ENCODE measurements at regions not wholly inside any gene's neighbourhood (a gene's known extent, or its start where the extent isn't known, plus 50 kb on each side); places are given as distances from the start of the nearest gene placed in this dataset.

DNA sequence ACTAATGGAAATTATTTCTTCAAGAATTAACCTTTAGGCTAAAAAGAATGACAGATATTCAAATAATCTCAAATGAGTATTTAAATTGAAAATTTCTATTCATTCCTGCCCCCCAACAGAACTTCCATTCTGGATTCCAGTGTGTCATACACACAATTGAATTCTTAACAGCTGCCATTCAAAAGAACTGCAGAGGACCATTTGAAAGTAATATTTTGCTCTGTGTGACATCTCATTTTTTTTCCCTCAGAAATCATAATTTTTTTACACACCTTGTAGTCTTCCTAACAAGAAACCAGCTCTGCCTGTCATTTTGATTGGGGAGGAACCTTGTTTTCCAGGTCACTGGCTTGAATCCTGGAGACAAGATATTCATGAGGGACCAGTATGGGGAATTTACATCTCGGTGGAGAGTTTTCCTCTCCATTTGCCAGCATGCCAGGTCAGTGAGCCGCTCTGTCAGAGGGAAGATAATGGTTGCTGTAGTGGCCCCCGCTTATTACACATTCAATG is 358.7 kb upstream of the ITGA1 start:
- intact Hi-C loops (cut with micrococcal nuclease; ENCODE audit: unreplicated experiment), result no loop called here
- no peak for ATAC-seq
- ChIA-PET SMC1A (ENCODE audit: uncharacterized antibody, unreplicated experiment) (no interaction called here), CTCF (no interaction called here), POLR2A (no interaction called here), RAD21 (ENCODE audit: unreplicated experiment) (no interaction called here)
- no peak for TF ChIP-seq RELA (IDR thresholded peaks at IDR 0.05; ENCODE audit: borderline replicate concordance, partially characterized antibody)
- TF ChIP-seq RCOR1 (conservative IDR thresholded peaks at IDR 0.05; ENCODE audit: low read depth, low read length), result no peak
- no peak for TF ChIP-seq EP300 (IDR thresholded peaks at IDR 0.05; ENCODE audit: borderline replicate concordance in 1 of 2, control insufficient read depth in 1 of 2, low read depth in 2 of 2, low read length in 2 of 2)
- TF ChIP-seq PML (IDR thresholded peaks at IDR 0.05; ENCODE audit: low read length), result no peak
- no peak for TF ChIP-seq POLR2AphosphoS2 (IDR thresholded peaks at IDR 0.05; ENCODE audit: low read depth, low read length)
- no peak for TF ChIP-seq KAT2A (conservative IDR thresholded peaks at IDR 0.05; ENCODE audit: control insufficient read depth, low read depth, low read length)
- no peak for TF ChIP-seq CREB1 (IDR thresholded peaks at IDR 0.05; ENCODE audit: low read depth)
- no peak for TF ChIP-seq LARP7 (IDR thresholded peaks at IDR 0.05)
- no peak for TF ChIP-seq CHD4 (IDR thresholded peaks at IDR 0.05)
- TF ChIP-seq ZNF274 (IDR thresholded peaks at IDR 0.05; ENCODE audit: insufficient read depth, insufficient read length), result no peak
- TF ChIP-seq ESRRA (IDR thresholded peaks at IDR 0.05; ENCODE audit: low read length), result no peak
- WGBS (ENCODE audit: insufficient coverage, insufficient replicate concordance, low lambda C conversion rate, missing lambda C conversion rate), result 16% methylated on average over 3 of the region's 3 CpGs
- Histone ChIP-seq H3K27me3 (replicated peaks in 1 of 2; ENCODE audit: control insufficient read depth in 2 of 2, insufficient read depth in 2 of 2, low read length in 1 of 2) (no peaks in the 10 kb centered on the region), H3K4me2 (ENCODE audit: control insufficient read depth, insufficient read depth) (no peak overlapping the region), H3K79me2 (ENCODE audit: control insufficient read depth, insufficient read depth, low read length) (no peaks in the 10 kb centered on the region), H3K9ac (ENCODE audit: control insufficient read depth, insufficient read depth, low read length) (no peak overlapping the region), H3K36me3 (ENCODE audit: control insufficient read depth in 2 of 2, insufficient read depth in 2 of 2, low read length in 1 of 2) (no peaks in the 10 kb centered on the region), H2AFZ (ENCODE audit: control insufficient read depth, low read depth, low read length) (no peak overlapping the region), H3K9me3 (replicated peaks; ENCODE audit: control insufficient read depth, insufficient read depth, low read length) (no peaks in the 10 kb centered on the region), H4K20me1 (ENCODE audit: control insufficient read depth, insufficient read depth) (no peaks in the 10 kb centered on the region), H3K4me1 (ENCODE audit: control insufficient read depth, insufficient read depth, low read length) (no peaks in the 10 kb centered on the region), H3K4me3 (no peak overlapping the region), H3K27ac (ENCODE audit: control insufficient read depth, insufficient read depth) (no peak overlapping the region)
- in situ Hi-C loops (cut with MboI), result no loop called here
- no TSS peak for BruUV-seq (replicated peaks)
- no peak for DNase-seq (ENCODE audit: low read depth, low spot score)
- no peak for FAIRE-seq
